Lung microvascular endothelial cell (primary cell): ENCODE measurements at regions not wholly inside any gene's neighbourhood (a gene's known extent, or its start where the extent isn't known, plus 50 kb on each side); places are given as distances from the start of the nearest gene placed in this dataset.
"Not testable (repeated sequence)": the region's sequence is repeated elsewhere in the genome, so short reads cannot be mapped to it uniquely, and the experiment has no call there.

Source experiments
- DNase-seq, 2 donors: peaks; one replicate each; pipeline versions ENCODE4 v3.0.0 to v3.0.0-alpha.2; 2010; ENCODE audit warnings: low read depth in 2 of 2

DNA sequence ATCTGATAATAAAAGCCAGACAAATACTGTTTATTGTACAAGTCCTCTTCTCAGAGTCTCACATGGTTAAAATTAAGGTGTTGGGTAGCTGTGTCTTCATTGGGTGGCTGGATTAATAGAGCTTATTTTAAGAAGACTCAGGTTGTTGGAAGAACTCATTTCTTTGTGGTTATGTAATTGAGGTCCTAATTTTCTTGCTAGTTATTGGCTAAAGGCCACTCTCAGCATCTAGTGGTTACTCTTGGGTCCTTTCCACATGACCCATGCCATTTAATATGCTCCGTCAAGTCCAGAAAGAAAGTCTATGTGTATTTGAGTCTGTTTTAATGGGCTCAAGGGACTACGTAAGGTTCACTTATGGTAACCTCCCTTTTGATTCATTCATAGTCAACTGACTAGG is 1668.6 kb upstream of the AGA start:
- DNase-seq = no peak

DNA sequence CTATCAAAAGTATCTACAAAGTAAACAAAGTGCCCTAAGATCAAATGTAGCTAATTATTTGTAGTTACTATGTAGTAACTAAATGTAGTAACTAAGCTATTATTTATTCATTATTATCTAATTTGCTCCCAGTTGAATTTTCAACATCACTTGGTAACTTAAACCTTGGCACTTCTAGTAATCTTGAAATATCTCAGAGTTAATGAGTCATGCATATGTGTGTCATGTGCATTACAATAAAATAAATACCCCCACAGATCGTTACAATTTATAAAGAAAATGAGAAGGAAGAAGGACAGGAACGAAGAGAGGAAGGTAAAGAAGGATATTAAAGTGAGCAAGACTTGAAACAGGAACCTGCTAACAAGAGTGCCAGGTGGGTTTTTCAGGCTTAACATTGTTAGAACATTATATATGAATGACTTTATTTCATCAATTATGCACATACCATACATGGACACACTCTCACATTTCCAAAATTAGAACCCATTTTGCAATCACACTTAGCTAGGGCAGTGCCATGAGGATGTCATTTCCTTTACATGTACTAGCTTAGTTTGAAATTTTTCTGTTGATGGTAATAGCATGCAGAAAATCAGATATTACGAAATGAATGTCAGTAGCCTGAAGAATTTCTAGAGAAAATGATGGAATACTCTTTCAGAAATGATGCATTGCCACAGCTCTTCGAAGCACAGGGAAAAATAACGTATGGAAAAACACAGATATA is 1670.4 kb upstream of the AGA start:
- no peak for DNase-seq

DNA sequence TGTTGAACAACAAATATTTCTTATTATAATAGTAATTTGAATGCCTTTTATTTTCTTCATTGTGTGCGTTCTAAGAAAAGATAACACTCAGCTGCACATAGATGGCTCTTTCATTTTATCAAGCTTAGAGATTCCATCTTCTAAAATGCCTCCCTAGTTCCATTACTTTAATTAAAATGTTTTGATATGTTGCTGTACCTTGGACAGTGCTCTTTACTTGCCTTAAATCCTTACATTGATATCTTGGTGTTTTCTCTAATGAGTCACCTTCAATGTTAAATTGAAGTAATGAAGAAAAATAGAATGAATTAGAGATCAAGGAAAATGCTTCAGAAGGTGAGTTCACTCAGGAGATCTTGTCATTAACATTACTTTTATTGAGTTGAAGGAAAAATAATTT is 1672.4 kb upstream of the AGA start:
- no peak for DNase-seq

DNA sequence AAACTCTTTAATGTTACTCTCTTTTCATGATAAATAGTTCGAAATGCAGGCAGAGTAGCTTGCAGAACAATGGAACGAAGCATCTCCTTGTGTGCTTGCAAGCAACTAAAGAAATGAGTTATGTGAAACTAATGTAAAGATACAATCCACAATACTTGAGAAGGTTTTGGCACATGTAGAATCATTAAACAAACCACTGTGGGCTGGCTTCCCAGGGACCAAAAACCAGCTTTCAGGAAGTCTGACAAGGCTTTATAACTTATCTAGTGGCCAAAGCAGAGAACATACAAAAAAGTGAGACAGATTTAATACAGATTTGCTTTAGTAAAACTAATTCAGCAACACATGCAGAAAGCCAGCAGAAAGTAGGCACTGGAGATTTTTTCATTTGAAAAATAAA is 1673.8 kb upstream of the AGA start:
- DNase-seq = no peak

DNA sequence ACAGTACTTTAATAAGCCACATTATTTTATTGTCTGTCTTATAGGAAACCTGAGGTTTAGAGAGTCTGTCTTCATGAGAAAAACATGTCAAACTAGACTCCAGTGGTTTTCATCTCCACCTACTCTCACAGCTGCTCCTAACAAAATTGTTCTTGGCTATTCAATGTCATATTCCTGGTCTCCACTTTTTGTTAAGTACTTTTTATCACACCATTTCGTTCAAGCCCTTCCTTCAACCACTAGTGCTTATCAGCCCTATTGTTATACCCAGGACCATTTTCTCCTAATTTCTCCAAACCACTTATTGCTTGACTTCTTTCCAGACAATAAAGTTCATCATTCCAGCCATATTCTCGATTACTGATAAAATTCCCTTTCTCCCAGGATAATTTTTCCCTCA is 1674.3 kb upstream of the AGA start:
- DNase-seq = no peak

DNA sequence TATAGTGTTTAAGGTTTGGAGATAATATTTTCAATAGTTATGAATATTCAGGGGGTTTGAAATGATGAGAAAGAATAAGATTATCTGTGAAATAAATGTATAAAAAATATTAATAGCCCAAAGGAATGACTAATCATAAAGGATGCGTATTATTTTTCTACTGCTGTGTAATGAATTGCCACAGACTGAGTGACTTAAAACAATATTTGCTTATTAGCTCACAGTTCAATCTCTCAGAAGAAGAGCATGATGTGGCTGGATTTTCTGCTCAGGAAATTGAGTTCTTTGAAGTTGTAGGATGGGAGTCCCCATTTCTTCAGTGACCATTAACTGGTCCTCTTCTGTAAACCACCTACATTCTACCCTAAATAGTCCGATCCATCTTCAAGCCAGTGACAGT is 1680.8 kb upstream of the AGA start:
- DNase-seq = no peak

DNA sequence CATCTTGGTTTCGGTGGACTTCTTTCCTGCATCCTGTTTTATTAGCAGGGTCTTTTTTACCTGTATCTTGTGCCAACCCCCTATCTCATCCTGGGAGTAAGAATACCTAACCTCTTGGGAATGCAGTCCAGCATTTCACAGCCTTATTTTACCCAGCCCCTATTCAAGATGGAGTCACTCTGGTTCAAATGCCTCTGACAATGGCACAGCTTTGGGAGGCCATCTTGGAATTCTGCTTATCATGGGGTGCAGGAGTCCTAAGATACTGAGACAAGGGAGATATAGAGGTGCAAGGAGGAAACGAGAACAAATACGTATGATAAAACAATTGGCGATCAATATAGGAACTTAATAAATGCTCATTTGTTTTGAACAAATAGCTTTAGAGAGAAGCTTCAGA is 1682.2 kb upstream of the AGA start:
- no peak for DNase-seq

DNA sequence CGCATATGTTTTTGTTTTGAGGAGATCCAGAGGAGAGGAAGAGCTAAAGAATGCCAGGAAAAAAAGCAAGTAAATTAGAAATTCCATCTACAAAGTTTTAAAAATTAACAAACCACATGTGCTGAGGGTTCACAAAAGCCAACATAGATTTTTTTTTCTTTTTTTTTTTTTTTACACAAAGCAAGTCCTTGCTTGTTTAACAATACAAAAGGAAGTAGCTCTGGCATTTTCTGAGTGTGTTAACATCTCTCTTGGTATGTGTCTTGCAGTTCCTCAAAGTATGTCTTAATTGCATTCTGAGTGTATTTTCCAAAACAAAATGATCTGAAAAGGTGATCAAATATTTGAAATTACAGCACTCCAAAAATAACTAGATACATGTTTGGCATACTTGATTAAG is 1682.7 kb upstream of the AGA start:
- DNase-seq = no peak

DNA sequence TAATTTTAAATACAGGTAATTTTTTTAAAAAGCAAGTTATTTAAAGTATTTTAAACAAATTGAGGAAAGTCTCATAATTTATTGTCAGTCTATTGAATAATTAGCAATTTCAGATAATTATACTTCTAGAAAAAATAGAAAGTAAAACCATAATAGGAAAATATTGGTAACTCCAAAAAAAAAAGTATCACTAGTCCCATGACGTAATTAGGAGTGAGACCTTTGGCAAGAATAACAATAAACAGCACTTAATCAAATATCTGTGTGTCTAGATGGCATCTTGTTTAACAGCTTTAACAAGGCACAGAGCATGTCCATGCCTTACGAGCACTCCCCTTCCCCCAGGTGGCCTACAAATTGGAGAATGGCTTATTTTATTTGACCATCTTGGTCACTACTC is 1683.6 kb upstream of the AGA start:
- no peak for DNase-seq

DNA sequence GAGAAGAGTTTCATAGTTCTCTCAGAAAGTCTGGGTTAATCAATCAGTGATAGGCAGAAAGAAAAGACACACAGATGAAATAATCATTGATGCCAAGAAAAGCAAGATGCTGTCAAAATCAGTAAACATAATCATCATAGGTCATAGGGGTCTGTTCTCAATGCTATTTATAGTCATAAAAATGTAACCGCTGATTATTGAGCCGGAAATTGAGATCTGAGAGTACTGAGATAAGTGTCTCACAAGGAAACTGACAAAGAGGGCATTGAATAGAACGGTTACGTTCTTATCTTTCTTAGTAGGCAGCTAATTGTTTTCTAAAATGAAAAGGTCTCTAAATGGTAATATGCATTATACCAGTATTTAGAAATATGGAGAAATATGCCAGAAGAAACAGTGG is 1686.1 kb upstream of the AGA start:
- DNase-seq = no peak

DNA sequence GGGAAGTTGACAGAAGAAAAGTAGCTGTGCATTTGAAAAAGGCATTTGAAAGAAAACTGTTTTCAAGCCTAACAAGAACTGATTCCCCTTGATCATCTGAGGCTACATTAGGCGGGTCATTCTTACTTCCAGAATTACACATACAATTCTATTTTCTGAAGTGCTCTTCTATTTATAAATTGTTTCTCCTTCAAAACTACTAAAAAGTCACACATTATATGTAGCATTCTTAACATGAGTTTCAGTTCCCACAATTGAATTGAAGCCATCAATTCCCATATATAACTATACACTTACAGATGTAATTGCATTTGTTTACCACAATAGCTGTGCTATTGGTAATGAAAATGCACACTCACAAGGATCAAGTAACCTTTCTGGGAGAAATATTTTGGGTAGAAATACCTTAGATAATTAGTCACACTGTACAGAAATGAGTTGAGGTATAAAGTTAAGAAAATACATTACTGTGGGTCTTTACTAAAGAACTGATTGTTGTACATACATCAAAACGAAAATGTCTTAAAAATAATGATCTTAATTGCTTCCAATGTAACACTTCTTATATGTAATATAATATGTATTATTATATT is 1688.0 kb upstream of the AGA start:
- DNase-seq = no peak

DNA sequence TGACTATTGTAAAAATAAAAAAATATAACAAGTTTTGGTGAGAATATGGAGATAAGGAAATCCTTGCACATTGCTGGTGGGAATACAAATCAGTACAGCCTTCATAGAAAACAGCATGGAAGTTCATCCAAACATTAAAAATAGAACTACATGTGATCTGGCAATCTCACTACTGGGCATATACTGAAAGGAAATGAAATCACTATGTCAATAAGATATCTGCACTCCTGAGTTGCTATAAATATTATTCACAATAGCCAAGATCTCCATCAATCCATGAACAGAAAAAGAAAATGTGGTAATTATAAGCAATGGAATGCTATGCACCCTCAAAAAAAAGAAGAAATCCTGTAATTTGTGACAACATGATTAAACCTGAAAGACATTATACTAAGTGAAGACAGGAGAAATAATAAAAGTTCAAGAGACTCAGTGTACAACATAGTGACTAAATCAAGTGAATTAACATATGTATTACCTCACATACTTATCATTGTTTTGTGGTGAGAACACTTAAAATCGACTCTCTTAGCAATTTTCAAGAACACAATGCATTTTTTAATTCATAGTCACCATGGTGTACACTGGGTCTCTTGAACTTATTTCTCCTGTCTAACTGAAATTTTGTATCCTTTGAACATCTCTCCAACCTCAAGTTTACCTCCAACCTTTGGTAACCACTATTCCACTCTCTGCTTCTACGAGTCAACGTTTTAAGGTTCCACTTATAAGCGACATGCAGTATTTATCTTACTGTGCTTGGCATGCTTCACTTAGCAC is 1703.7 kb upstream of the AGA start:
- DNase-seq = no peak

DNA sequence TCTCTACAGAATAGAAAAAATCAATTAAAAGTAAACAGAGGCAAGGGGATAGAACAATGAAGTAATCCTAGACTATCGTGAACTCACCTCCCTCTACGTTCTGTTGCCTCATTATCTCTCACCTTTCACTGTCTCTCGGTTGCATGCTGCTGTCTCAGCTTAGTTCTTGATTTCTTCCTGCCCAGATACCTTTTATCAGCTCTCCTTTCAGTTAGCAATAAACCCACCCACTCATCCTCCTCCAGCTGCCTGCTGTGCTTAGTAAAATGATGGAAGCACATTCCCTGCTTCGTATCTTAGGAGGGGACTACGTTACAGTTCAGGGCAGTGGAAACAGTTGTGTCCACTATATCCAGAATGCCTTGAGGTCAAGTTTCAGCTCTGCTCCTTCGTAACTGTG is 1709.5 kb upstream of the AGA start:
- DNase-seq = no peak

DNA sequence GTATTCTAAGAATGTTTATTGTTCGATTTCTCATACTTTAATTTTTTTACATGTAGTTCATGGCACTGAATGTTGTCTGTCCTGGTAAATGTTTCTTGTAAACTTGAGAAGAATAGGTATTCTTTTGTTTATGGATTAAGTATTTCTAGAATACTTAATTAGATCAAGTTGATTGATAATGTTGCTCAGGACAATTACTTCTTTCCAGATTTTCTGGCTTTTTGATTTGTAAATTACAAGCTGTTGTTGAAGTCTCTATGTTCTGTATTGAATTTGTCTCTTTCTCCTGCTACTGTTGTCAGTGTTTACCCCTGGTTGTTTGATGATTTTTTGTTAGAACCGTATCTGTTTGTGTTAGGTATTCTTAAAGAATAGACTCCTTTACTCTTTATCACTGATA is 1720.9 kb upstream of the AGA start:
- no peak for DNase-seq

DNA sequence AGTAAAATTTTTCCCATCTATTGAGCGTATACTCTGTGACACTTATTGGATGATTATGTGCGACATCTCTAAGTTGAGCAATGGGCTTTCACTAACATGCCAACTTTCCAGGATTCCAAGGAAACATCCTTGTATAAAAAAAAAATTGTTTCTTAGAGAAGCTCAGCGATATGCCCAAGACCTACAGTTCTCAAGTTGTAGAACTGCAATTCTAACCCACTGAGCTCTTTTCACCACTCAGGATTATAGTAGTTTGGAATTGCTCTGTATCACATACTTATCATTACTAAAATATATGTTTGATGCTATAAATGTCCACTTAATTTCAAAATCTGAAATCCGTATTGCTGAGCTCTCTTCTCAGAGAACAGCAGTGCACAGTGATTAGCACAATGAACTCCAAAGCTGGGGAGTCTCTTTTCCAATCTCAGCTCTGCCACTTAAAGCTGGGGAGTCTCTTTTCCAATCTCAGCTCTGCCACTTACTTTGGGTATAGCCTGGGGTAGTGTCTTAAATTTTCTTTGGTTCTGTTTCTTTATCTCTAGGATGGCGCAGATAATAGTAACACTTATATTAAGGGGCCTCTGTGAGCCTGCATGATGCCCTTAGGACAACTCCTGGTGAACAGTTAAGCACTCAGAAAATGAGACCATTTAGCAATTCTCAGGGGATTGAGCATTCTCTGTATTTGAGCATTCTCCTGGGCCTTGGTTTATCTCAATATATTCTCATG is 1722.2 kb upstream of the AGA start:
- DNase-seq = no peak

DNA sequence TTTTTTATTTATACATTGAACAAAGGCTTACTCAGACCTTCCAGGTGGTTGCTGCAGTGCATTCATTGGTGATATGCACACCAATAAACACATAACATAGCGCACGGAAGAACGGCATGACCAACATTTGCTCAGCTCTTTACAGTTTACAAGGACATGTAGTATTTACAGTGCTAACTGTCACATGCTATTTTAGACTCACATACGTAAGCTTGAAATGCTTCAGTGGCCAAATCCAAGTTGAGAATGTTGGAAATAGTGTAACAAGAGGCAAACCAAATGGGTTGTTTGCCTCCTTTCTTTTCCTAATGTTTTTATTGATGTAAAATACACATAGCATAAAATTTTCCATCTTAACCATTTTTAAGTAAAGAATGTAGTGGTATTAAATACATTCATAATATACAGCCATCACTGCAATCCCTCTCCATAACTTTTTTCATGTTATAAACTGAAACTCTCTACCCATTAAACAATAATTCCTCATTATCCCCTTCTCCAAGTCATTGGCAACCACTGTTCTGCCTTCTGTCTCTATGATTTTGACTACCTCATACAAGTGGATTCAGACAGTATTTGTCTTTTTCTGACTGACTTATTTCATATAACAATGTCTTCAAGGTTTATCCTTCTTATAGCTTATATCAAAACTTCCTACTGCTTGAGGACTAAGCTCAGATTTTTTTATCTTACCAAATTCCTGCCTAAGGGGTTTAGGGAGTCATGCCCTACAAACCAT is 1722.9 kb upstream of the AGA start:
- DNase-seq = no peak

DNA sequence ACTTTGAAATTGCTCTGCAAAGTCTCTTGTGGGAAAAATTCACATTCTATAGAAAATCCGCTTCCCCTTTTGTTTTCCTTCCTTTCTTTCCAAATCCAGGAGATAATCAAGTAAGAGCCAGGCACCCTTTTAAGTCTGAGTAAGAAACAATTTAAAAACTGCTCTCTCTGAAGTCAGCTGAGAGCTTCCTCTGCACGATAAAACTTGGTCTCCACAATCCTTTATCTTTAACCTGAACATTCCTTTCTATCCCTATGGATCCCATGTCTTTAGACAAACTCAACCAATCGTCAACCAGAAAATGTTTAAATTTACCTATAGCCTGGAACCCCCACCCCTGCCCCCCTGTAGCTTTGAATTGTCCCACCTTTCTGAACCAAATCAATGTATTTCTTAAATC is 1723.6 kb upstream of the AGA start:
- no peak for DNase-seq

DNA sequence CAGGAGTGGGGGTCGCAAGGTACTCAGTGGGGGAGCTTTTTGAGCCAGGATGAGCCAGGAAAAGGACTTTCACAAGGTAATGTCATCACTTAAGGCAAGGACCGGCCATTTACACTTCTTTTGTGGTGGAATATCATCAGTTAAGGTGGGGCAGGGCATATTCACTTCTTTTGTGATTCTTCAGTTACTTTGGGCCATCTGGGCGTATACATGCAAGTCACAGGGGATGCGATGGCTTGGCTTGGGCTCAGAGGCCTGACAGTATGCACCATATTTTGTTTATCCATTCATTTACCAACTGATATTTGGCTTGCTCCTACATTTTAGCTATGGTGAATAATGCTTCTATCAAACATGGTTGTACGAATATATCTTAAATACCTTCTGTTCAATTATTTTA is 1728.1 kb upstream of the AGA start:
- DNase-seq = not testable (repeated sequence)

DNA sequence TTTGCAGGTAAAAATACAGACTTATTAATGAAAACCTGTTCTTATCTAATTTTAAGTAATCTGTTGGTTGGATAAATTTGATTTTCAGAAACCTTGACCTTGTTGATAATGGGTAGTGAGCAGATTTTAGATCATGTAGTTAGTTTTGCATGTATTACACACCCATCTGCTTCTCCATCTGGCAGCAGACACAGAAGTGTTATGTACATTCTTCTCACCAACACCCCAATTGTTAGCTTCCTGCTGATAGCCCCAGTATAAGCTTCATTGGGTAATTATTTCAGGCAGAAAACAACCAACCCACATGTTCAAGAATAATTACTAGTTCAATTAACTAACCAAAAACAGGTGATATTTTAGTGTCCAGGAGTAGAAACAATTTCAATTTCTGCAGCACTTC is 1740.5 kb upstream of the AGA start:
- no peak for DNase-seq

DNA sequence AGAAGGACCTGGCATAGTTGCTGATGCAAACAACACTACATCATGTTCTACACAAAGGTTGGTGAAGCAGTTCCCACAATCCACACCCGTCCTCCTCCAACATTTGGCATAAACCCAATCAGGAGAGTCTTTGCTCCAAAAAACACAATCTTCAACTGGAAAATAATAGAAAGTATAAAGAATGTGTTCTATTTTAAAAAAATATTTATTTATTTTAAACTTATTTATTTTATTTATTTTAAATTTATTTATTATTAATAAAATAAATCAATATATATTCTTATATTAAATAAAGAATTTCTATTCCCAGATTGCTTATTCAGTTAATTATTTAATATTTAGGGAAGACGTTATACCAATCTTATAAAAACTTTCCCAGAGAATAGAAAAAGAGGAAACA is 1753.7 kb upstream of the AGA start:
- no peak for DNase-seq

DNA sequence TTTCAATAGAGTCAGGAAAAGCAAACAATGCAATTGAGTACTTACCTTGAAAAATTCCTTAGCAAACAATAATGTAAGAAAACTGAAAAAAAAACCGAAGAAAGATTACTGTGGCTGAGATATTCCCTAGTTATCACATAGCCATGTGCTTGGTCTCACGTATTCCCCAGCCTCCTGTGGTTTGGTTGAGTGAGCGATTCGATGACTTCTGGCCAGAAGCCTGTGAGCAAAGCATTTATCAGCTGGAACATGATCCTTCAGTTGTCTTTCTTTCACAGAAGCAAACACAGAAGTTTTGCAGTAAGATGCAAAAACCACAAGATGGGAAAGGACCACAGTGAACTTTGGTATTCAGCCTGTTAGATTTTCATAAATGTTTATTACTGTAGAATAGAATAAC is 1754.3 kb upstream of the AGA start:
- DNase-seq = no peak

DNA sequence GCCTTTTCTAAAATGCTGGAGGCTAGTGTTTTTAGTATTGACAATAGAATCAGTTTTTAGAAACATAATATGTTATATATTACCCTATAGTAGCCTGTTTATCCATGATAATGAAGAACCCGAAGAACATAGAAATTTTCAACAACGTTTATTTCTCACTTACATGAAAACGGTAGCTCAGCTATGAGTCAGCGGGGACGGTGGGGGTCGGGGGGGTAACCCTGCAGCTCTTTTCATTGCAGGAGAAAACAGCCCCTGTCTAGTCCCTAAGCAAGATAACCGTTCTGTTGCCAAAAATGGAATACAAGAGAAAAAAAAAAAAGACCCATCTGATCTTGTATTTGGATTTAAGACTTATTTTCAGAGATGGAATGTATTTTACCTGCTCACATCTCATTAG is 1758.4 kb upstream of the AGA start:
- no peak for DNase-seq
